Stimulated activated CD8-positive, alpha-beta memory T cell treated with anti-CD3 and anti-CD28 coated beads, Interleukin-15, amount 100 ng/mL, for 24 hours (primary cell): ENCODE measurements at regions not wholly inside any gene's neighbourhood (a gene's known extent, or its start where the extent isn't known, plus 50 kb on each side); places are given as distances from the start of the nearest gene placed in this dataset.
"Not testable (repeated sequence)": the region's sequence is repeated elsewhere in the genome, so short reads cannot be mapped to it uniquely, and the experiment has no call there.

Source experiments
- DNase-seq: peaks from one replicate; pipeline ENCODE4 v3.0.0-alpha.2; 2020; ENCODE audit warnings: low read depth

- no peak for DNase-seq
These were observed 195.7 kb downstream of the PALM2AKAP2 start for GRCh38 chr9:109975574-109976295.

GRCh38 chr9:109976303-109976702, 196.3 kb downstream of the PALM2AKAP2 start:
- no peak for DNase-seq

DNA sequence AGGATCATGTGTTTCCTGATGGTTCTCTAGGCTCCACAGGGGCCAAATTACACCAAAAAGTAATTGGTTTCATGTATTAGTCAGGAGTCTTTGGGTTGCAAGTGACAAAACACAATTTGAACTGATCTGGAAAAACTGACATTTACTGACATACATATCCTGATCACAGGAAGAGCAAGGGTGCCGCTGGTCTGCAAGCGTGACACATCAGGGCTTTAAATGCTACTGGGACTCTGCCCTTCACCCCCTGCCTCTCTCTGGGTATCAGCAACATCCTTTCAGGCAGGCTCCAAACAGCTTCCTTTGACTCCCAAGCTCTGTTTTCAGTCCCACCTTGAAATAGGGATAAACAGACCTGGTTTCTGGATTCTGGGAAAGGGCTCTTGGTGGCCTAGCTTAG, 197.5 kb downstream of the PALM2AKAP2 start:
- DNase-seq = no peak

DNA sequence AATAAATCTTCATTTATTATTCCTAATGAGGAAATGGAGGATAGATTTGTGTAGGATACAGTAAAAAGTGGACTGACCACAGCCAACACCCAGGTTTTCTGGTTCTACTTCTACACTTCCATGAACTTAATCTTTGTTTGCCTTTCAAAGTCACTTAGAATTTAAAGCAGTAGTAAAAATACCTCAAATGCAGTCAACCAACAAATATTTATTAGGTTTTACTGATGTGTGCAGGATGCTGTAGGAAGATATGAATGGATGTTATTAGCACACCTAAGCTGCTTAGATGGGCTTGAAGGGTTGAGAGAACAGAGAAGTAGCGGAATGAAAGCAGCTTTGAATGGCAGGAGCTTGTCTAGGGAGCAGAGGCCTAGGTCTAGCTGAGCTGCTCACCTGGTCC, 201.1 kb downstream of the PALM2AKAP2 start:
- DNase-seq = no peak

DNA sequence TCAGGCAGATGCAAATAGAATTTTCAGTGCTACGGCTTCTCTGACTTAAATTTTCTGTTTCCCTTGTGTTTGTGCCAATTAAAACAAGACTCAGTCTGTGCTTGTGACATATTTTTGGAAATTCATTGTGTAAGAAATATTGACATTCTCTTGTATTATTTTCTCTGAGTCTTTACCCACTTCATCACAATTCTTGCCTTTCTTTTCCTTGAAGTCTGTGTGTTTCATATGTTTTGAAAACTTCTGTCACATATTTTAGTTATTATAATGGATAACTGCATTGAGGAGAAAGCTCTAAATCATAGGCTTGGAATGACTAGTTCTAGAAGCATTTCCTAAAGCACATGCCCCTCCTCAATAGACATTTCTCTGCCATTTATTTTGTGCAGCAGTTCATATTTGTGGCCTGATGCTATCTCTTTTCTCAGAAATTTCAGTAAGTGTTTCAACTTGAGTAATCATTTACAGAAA, 206.6 kb downstream of the PALM2AKAP2 start:
- DNase-seq = no peak

GRCh38 chr9:109989296-109989695, 209.3 kb downstream of the PALM2AKAP2 start:
- DNase-seq = no peak

- DNase-seq = no peak
These were observed 210.5 kb downstream of the PALM2AKAP2 start for GRCh38 chr9:109990541-109990940.

GRCh38 chr9:109992293-109992692, 212.3 kb downstream of the PALM2AKAP2 start:
- DNase-seq = no peak

- DNase-seq = no peak
These were observed 213.4 kb downstream of the PALM2AKAP2 start for GRCh38 chr9:109993250-109993978.

DNA sequence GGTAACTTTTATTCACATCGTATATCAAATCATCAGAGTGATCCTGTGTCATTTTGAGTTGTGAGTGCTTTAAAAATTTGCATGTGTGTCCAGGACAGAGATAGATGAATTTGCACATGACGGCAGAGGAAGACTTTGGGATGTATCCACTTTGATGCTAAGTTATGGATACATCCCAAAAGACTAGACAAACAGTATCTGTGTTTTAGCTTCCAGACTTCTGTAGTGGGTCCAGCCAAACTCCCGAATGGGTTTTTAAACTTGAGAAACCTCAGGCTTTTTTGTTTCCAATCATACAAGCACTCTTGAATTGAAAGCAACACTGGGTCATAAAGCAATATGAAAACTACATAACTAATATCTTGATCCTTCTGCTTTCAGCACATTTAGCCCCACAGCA, 213.8 kb downstream of the C9orf152 start:
- DNase-seq = no peak

DNA sequence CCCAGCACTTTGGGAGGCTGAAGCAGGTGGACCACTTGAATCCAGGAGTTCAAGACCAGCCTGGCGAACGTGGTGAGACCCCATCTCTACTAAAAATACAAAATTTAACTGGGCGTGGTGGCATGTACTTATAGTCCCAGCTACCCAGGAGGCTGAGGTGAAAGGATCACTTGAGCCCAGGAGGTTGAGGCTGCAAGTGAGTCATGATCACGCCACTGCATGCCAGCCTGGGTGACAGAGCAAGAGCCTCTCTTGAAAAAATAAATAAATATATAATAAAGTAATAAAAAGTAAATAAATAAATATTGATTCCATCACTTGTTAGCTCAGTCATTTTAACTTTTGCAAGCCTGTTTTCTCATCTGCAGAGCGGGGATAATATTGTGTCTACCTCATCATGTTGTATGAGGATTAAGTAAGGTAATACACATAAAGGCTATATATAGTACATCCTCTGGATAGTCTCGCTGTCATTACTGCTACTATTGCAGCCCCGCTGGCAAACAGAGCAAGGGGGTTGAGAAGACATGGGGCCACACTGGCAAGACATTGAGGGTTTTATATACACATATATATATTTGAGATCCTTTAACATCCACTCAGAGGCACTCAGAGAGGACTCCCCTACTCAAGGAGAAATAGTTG, 210.9 kb downstream of the C9orf152 start:
- no peak for DNase-seq

- DNase-seq = no peak
These were observed 210.3 kb downstream of the C9orf152 start for GRCh38 chr9:109997682-109998081.

DNA sequence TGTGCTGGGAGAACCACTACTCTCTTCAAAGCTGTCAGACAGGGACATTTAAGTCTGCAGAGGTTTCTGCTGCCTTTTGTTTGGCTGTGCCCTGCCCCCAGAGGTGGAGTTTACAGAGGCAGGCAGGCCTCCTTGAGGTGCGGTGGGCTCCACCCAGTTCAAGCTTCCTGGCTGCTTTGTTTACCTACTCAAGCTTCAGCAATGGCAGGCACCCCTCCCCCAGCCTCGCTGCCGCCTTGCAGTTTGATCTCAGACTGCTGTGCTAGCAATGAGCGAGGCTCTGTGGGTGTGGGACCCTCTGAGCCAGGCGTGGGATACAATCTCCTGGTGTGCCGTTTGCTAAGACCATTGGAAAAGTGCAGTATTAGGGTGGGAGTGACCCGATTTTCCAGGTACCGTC, 202.4 kb downstream of the C9orf152 start:
- DNase-seq = not testable (repeated sequence)

DNA sequence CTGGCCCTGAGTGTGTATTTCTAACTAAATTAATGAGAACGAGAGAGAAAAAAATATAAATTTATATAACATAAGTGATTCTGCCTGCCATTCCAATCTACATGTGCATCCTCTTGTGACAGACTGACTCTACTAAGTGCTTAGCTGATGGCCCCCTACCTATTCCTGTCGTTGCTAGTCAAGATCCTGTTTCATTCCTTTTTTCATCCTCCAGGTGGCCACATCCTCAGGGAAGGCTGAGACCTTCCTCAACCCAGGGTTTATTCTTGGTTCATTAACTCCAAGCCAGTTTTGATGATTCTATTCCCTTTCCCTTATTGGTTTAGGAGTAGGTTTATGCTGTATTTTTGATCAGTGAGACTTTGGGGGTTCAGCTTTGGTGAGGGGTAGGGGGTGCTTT, 201.3 kb downstream of the C9orf152 start:
- DNase-seq = no peak

DNA sequence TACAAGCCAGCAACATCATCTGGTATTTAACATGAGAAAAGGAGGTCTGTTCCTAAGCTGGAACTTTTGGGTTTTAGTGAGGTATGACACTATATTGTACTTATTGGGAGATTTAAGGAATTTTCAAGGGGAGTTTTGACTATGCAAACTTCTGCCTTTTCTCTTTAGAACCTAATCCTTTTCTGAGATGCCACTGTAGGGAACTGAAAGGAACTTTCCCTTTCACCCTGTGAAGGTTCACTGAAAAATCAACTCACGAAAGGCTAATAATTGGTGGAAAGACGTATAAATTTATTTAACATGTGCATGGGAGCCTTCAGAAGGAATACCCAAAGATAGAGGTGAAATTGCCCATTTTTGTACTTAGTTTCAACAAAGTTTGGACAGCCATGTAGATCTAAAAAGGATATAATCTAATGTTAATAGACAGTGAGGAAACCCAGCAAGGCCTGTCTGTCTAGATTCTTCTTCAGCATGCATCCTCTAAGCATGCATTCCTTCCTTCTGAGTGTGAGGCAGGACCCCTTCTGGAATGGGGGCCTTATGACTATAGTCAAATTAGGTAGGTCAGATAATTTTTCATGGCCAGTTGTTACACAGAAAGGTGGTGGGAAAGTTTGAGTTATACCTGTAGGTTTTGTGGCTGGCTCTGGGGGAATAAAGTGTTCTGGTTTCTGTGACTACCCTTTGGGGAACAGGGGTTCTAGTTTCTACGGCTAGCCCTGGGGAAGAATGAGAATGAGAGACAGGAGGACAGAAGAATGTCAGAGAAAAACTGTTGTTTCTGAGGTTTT, 200.3 kb downstream of the C9orf152 start:
- no peak for DNase-seq

DNA sequence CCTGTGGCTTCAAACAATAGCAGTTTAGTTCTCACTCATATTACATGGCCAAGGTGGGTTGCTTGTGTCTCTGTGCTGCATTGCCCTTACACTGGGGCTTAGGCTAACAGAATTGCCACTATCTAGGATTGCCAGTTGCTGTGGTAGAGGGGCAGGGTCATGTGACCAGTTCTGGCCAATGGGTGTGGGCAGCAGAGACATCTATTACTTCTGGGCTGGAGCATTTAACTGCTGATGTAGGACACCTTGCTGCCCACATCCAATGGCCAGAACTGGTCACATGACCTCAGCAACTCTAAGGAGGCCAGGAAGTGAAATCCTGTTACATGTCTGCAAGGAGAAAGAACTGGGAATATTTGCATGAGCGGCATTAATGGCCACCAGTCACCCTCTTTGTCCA, 199.3 kb downstream of the C9orf152 start:
- DNase-seq = no peak

DNA sequence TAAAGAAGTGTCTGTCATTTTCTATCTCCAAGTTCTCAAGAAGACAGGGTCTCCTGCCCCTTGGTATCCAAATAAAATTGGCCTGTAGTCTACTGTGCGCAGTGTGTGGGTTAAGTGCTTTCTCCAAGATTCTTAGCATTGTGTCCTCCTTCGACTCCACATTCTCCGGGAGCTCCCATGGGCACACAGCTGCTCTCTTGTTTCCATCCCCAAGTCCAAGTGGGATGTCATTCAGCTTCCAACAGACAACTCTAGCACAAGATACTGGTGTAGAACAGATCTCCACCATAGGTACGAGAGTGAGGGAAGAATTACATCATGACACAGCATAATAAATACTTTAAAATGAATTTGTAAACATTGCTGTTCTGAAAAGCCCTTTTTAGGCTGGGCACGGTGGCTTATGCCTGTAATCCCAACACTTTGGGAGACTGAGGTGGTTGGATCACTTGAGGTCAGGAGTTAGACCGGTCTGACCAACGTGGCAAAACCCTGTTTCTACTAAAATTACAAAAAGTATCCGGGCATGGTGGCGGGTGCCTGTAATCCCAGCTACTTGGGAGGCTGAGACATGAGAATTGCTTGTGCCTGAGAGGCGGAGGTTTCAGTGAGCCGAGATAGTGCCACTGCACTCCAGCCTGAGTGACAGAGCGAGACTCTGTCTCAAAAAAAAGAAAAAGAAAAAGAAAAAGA, 196.2 kb downstream of the C9orf152 start:
- no peak for DNase-seq

GRCh38 chr9:110013064-110013463, 194.9 kb downstream of the C9orf152 start:
- no peak for DNase-seq

DNA sequence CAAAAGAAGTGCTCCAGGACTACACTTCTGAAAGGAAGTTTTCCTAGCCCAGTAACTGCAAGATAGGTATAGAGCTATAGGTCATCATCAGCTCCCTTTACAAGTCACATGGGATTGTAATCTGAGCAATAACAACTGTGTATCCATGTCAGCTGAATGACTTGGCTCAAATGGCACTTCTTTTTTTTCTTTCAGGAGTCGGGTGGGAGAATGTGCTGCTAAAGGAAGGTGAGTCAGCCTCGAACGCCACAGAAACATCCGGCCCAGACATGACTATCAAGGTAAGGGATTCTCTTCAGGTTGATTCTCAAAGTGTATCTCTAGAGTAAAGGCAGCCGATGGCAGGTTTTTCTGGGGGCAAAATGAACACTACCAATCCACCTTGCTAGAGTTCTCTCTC, 192.2 kb downstream of the C9orf152 start:
- no peak for DNase-seq

DNA sequence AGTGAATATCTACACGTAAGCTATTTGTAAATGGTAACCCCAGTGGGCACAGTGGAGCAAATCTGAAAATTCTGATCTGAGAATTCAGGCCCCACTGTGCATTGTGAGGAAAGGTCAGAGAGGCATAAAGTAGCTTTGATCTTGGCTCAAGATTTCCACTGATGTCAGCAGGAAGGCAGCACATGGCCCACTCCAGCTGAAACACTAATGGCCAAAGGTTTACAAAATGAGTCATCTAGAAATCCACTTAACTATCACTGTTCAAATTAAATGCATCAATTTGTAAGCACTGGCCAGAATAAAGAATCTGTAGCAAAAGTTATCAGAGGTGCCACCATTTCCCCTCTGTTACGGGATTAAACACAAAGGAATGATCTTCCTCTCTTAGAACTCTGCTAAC, 191.6 kb downstream of the C9orf152 start:
- no peak for DNase-seq

DNA sequence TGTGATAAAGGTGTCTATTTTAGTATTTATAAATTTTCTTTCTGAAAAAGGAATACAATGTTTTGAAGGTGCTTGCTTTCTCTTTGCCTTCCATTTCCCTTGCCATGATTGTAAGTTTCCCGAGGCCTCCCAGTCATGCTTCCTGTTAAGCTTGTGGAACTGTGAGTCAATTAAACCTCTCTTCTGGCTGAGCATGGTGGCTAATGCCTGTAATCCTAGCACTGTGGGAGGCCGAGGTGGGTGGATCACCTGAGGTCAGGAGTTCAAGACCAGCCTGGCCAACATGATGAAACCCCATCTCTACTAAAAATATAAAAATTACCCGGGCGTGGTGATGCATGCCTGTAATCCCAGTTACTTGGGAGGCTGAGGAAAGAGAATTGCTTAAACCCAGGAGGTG, 187.7 kb downstream of the C9orf152 start:
- DNase-seq = not testable (repeated sequence)

GRCh38 chr9:110021891-110022290, 186.1 kb downstream of the C9orf152 start:
- no peak for DNase-seq
